HEK293 (cell line): ENCODE measurements at regions not wholly inside any gene's neighbourhood (a gene's known extent, or its start where the extent isn't known, plus 50 kb on each side); places are given as distances from the start of the nearest gene placed in this dataset.

Experiments used
- CTCF ChIA-PET: fragments of 350-600 bp; formaldehyde crosslinking; extraction: SDS; loops from one replicate; lab custom pipeline; 2021; ENCODE audit warnings: antibody characterized with exemption; lab: Yijun Ruan, JAX
- POLR2A ChIA-PET: fragments of 300-600 bp; formaldehyde crosslinking; extraction: SDS; loops from one replicate; lab custom pipeline; 2020; ENCODE audit warnings: antibody characterized with exemption, inconsistent platforms; lab: Yijun Ruan, JAX
- H3K27ac ChIP-seq: fragments of 200-500 bp; sonication (Bioruptor generic); 2 replicates; pipeline ENCODE4 v1.5.1; 2014; ENCODE audit warnings: low read depth, low read length, control low read depth, inconsistent platforms; ENCODE audit errors: extremely low read depth
- H3K36me3 ChIP-seq, 2 experiments: fragments of 200-500 bp in 1 of 2; sonication (Bioruptor generic) in 1 of 2; 1 replicate in 1 of 2; 2 replicates in 1 of 2; pipeline ENCODE4 v1.5.1; 2014 to 2017; ENCODE audit warnings: inconsistent platforms in 2 of 2, low read length in 2 of 2; ENCODE audit not compliant: control insufficient read depth in 2 of 2, insufficient read depth in 1 of 2
- H3K4me1 ChIP-seq: fragments of 200-500 bp; sonication (Bioruptor generic); 2 replicates; pipeline ENCODE4 v1.5.1; 2014; ENCODE audit warnings: mild to moderate bottlenecking, low read length, inconsistent platforms; ENCODE audit not compliant: control insufficient read depth, insufficient read depth
- H3K4me3 ChIP-seq: 2 replicates; pipeline ENCODE4 v1.5.1; 2011; ENCODE audit warnings: low read depth, mild to moderate bottlenecking, control low read depth, low read length, moderate library complexity
- H3K9me3 ChIP-seq: fragments of 200-500 bp; sonication (Bioruptor generic); 2 replicates; pipeline ENCODE4 v1.5.1; 2014; ENCODE audit warnings: low read depth, low read length, inconsistent platforms; ENCODE audit not compliant: control insufficient read depth, insufficient read depth
- BCL11B ChIP-seq: fragments of 450-650 bp; formaldehyde crosslinking; IDR thresholded peaks from 2 replicates; pipeline ENCODE4 v1.5.1; 2016; ENCODE audit warnings: low read depth, missing biosample characterization, missing genetic modification characterization
- EGR2 ChIP-seq: fragments of 450-650 bp; formaldehyde crosslinking; IDR thresholded peaks from 2 replicates; pipeline ENCODE4 v1.5.1; 2016; ENCODE audit warnings: low read depth, missing biosample characterization, missing genetic modification characterization
- FEZF1 ChIP-seq: fragments of 450-650 bp; formaldehyde crosslinking; IDR thresholded peaks from 2 replicates; pipeline ENCODE4 v1.5.1; 2016; ENCODE audit warnings: missing biosample characterization, missing genetic modification characterization
- GFI1B ChIP-seq: fragments of 450-650 bp; formaldehyde crosslinking; IDR thresholded peaks from 2 replicates; pipeline ENCODE4 v1.5.1; 2016; ENCODE audit warnings: missing biosample characterization, missing genetic modification characterization
- HOXA7 ChIP-seq: sonication (generic); formaldehyde crosslinking; IDR thresholded peaks from 2 replicates; pipeline ENCODE4 v1.8.1; 2022; ENCODE audit warnings: missing genetic modification reagents, borderline replicate concordance
- KLF8 ChIP-seq: fragments of 450-650 bp; formaldehyde crosslinking; IDR thresholded peaks from 2 replicates; pipeline ENCODE4 v1.5.1; 2016; ENCODE audit warnings: missing biosample characterization, missing genetic modification characterization
- ZBTB10 ChIP-seq: fragments of 450-650 bp; formaldehyde crosslinking; IDR thresholded peaks from 2 replicates; pipeline ENCODE4 v1.5.1; 2016; ENCODE audit warnings: missing biosample characterization, missing genetic modification characterization
- ZEB2 ChIP-seq: fragments of 450-650 bp; formaldehyde crosslinking; IDR thresholded peaks from 2 replicates; pipeline ENCODE4 v1.5.1; 2016; ENCODE audit warnings: missing biosample characterization, missing genetic modification characterization
- ZFHX2 ChIP-seq: fragments of 450-650 bp; formaldehyde crosslinking; conservative IDR thresholded peaks from 2 replicates; pipeline ENCODE4 v1.5.1; 2016; ENCODE audit warnings: missing biosample characterization, missing genetic modification characterization
- ZNF211 ChIP-seq: fragments of 450-650 bp; formaldehyde crosslinking; IDR thresholded peaks from 2 replicates; pipeline ENCODE4 v1.5.1; 2016; ENCODE audit warnings: low read depth, missing biosample characterization, missing genetic modification characterization
- ZNF324 ChIP-seq: fragments of 450-650 bp; formaldehyde crosslinking; IDR thresholded peaks from 2 replicates; pipeline ENCODE4 v1.5.1; 2016; ENCODE audit warnings: missing biosample characterization, missing genetic modification characterization
- ZNF37A ChIP-seq: fragments of 450-650 bp; IDR thresholded peaks from 2 replicates; pipeline ENCODE4 v1.5.1; 2018; ENCODE audit warnings: missing biosample characterization, missing genetic modification characterization
- ZNF398 ChIP-seq: fragments of 450-650 bp; formaldehyde crosslinking; IDR thresholded peaks from 2 replicates; pipeline ENCODE4 v1.5.1; 2017; ENCODE audit warnings: missing biosample characterization, missing genetic modification characterization
- ZNF423 ChIP-seq: fragments of 450-650 bp; formaldehyde crosslinking; IDR thresholded peaks from 2 replicates; pipeline ENCODE4 v1.5.1; 2016; ENCODE audit warnings: missing biosample characterization, missing genetic modification characterization
- ZNF654 ChIP-seq: fragments of 450-650 bp; formaldehyde crosslinking; IDR thresholded peaks from 2 replicates; pipeline ENCODE4 v1.5.1; 2016; ENCODE audit warnings: low read depth, missing biosample characterization, missing genetic modification characterization
- ZNF660 ChIP-seq: fragments of 450-650 bp; IDR thresholded peaks from 2 replicates; pipeline ENCODE4 v1.5.1; 2018; ENCODE audit warnings: missing biosample characterization, mild to moderate bottlenecking, missing genetic modification characterization
- ZNF701 ChIP-seq: fragments of 450-650 bp; formaldehyde crosslinking; IDR thresholded peaks from 2 replicates; pipeline ENCODE4 v1.5.1; 2016; ENCODE audit warnings: missing biosample characterization, missing genetic modification characterization
- ZNF704 ChIP-seq: fragments of 450-650 bp; formaldehyde crosslinking; IDR thresholded peaks from 2 replicates; pipeline ENCODE4 v1.5.1; 2016; ENCODE audit warnings: missing biosample characterization, missing genetic modification characterization
- ZNF830 ChIP-seq: fragments of 450-650 bp; IDR thresholded peaks from 2 replicates; pipeline ENCODE4 v1.5.0; 2018; ENCODE audit warnings: missing biosample characterization, missing genetic modification characterization, low read depth, mild to moderate bottlenecking, moderate library complexity
- ZNF837 ChIP-seq: fragments of 450-650 bp; formaldehyde crosslinking; IDR thresholded peaks from 2 replicates; pipeline ENCODE4 v1.5.1; 2016; ENCODE audit warnings: missing biosample characterization, missing genetic modification characterization
- ZNF843 ChIP-seq: fragments of 450-650 bp; formaldehyde crosslinking; IDR thresholded peaks from 2 replicates; pipeline ENCODE4 v1.5.1; 2016; ENCODE audit warnings: missing biosample characterization, missing genetic modification characterization
- TF ChIP-seq, protein P1 (sequence below): fragments of 450-650 bp; formaldehyde crosslinking; IDR thresholded peaks from 2 replicates; pipeline ENCODE4 v1.5.1; 2016; ENCODE audit warnings: missing biosample characterization, missing genetic modification characterization
- TF ChIP-seq, protein P2 (sequence below): fragments of 450-650 bp; formaldehyde crosslinking; IDR thresholded peaks from 2 replicates; pipeline ENCODE4 v1.5.1; 2016; ENCODE audit warnings: missing biosample characterization, missing genetic modification characterization, borderline replicate concordance
- TF ChIP-seq, protein P3 (sequence below): fragments of 450-650 bp; formaldehyde crosslinking; IDR thresholded peaks from 2 replicates; pipeline ENCODE4 v1.5.1; 2016; ENCODE audit warnings: missing biosample characterization, missing genetic modification characterization
- TF ChIP-seq, protein P4 (sequence below): fragments of 450-650 bp; formaldehyde crosslinking; IDR thresholded peaks from 2 replicates; pipeline ENCODE4; 2016; ENCODE audit warnings: missing biosample characterization, missing genetic modification characterization

- TF ChIP-seq, protein P1, sequence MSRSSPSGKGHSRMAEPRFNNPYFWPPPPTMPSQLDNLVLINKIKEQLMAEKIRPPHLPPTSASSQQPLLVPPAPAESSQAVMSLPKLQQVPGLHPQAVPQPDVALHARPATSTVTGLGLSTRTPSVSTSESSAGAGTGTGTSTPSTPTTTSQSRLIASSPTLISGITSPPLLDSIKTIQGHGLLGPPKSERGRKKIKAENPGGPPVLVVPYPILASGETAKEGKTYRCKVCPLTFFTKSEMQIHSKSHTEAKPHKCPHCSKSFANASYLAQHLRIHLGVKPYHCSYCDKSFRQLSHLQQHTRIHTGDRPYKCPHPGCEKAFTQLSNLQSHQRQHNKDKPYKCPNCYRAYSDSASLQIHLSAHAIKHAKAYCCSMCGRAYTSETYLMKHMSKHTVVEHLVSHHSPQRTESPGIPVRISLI = no peak
- TF ChIP-seq ZNF704 (tag by site-specific recombination) (no peak), ZNF830 (tag by site-specific recombination) (no peak), ZNF211 (tag by site-specific recombination) (no peak), GFI1B (no peak), ZFHX2 (no peak), ZNF654 (no peak), ZNF398 (tag by site-specific recombination) (no peak), ZNF660 (tag by site-specific recombination) (no peak)
These were observed 294.7 kb upstream of the ZC3H12C start (continued) for GRCh38 chr11:109798521-109798920.

GRCh38 chr11:109799604-109800003, 293.6 kb upstream of the ZC3H12C start:
- TF ChIP-seq ZNF37A (no peak), ZNF843 (no peak), HOXA7 (CRISPR knock-in tag) (no peak), ZNF423 (tag by site-specific recombination) (no peak), FEZF1 (tag by site-specific recombination) (no peak), ZBTB10 (tag by site-specific recombination) (no peak), EGR2 (no peak), ZNF654 (no peak), ZNF324 (tag by site-specific recombination) (no peak), ZEB2 (tag by site-specific recombination) (no peak), KLF8 (tag by site-specific recombination) (no peak), ZNF701 (tag by site-specific recombination) (no peak), ZNF837 (no peak), BCL11B (tag by site-specific recombination) (no peak)
- TF ChIP-seq, protein P2, sequence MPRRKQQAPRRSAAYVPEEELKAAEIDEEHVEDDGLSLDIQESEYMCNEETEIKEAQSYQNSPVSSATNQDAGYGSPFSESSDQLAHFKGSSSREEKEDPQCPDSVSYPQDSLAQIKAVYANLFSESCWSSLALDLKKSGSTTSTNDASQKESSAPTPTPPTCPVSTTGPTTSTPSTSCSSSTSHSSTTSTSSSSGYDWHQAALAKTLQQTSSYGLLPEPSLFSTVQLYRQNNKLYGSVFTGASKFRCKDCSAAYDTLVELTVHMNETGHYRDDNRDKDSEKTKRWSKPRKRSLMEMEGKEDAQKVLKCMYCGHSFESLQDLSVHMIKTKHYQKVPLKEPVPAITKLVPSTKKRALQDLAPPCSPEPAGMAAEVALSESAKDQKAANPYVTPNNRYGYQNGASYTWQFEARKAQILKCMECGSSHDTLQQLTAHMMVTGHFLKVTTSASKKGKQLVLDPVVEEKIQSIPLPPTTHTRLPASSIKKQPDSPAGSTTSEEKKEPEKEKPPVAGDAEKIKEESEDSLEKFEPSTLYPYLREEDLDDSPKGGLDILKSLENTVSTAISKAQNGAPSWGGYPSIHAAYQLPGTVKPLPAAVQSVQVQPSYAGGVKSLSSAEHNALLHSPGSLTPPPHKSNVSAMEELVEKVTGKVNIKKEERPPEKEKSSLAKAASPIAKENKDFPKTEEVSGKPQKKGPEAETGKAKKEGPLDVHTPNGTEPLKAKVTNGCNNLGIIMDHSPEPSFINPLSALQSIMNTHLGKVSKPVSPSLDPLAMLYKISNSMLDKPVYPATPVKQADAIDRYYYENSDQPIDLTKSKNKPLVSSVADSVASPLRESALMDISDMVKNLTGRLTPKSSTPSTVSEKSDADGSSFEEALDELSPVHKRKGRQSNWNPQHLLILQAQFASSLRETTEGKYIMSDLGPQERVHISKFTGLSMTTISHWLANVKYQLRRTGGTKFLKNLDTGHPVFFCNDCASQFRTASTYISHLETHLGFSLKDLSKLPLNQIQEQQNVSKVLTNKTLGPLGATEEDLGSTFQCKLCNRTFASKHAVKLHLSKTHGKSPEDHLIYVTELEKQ (tag by site-specific recombination) = no peak
- TF ChIP-seq, protein P3, sequence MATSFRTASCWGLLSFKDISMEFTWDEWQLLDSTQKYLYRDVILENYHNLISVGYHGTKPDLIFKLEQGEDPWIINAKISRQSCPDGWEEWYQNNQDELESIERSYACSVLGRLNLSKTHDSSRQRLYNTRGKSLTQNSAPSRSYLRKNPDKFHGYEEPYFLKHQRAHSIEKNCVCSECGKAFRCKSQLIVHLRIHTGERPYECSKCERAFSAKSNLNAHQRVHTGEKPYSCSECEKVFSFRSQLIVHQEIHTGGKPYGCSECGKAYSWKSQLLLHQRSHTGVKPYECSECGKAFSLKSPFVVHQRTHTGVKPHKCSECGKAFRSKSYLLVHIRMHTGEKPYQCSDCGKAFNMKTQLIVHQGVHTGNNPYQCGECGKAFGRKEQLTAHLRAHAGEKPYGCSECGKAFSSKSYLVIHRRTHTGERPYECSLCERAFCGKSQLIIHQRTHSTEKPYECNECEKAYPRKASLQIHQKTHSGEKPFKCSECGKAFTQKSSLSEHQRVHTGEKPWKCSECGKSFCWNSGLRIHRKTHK = no peak
- TF ChIP-seq, protein P4, sequence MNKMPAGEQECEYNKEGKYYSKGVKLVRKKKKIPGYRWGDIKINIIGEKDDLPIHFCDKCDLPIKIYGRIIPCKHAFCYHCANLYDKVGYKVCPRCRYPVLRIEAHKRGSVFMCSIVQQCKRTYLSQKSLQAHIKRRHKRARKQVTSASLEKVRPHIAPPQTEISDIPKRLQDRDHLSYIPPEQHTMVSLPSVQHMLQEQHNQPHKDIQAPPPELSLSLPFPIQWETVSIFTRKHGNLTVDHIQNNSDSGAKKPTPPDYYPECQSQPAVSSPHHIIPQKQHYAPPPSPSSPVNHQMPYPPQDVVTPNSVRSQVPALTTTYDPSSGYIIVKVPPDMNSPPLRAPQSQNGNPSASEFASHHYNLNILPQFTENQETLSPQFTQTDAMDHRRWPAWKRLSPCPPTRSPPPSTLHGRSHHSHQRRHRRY (tag by site-specific recombination) = no peak
- no peaks in the 10 kb centered on the region for H3K9me3 ChIP-seq
- H3K36me3 ChIP-seq = no peaks in the 10 kb centered on the region
- H3K4me1 ChIP-seq = no peaks in the 10 kb centered on the region
- no peak overlapping the region for H3K4me3 ChIP-seq
- POLR2A ChIA-PET = no interaction called here
- H3K27ac ChIP-seq = no peak overlapping the region
- CTCF ChIA-PET = no interaction called here
